Caco-2 (cell line): ENCODE measurements at regions not wholly inside any gene's neighbourhood (a gene's known extent, or its start where the extent isn't known, plus 50 kb on each side); places are given as distances from the start of the nearest gene placed in this dataset.

Experiments
- BruUV-seq: library from RNA; stranded (reverse); fragments of 400-500 nt; replicated peaks from 2 replicates; lab custom pipeline; 2021; lab: Mats Ljungman, UMichigan
- CTCF ChIA-PET: fragments of 300-600 bp; sonication (Branson Sonifier 250); formaldehyde crosslinking; loops from one replicate; lab custom pipeline; 2022; ENCODE audit warnings: antibody characterized with exemption; lab: Charles Lee
- POLR2A ChIA-PET: fragments of 300-600 bp; sonication (Branson Sonifier 250); formaldehyde crosslinking; loops from one replicate; lab custom pipeline; 2022; ENCODE audit warnings: antibody characterized with exemption; lab: Charles Lee
- DNase-seq, 2 experiments: peaks; one replicate each; pipeline versions ENCODE4 v3.0.0 to v3.0.0-alpha.2; 2020 to 2022
- H3K27me3 ChIP-seq: replicated peaks from 2 replicates; pipeline ENCODE4 v1.6.0; 2011; ENCODE audit warnings: low read length; ENCODE audit not compliant: control insufficient read depth, insufficient read depth
- H3K36me3 ChIP-seq: 2 replicates; pipeline ENCODE4 v1.5.1; 2011; ENCODE audit warnings: low read length; ENCODE audit not compliant: control insufficient read depth, insufficient read depth
- H3K4me1 ChIP-seq: fragments of 250-450 bp; sonication (Bioruptor Pico); 2 replicates; pipeline ENCODE4 v1.5.1; 2020; ENCODE audit warnings: mild to moderate bottlenecking
- H3K4me3 ChIP-seq: 2 replicates; pipeline ENCODE4 v1.5.1; 2011; ENCODE audit warnings: low read depth, mild to moderate bottlenecking, control low read depth, low read length
- H3K9me3 ChIP-seq: fragments of 250-450 bp; sonication (Bioruptor Pico); 2 replicates; pipeline ENCODE4 v1.5.1; 2020; ENCODE audit warnings: mild to moderate bottlenecking, moderate library complexity
- H3K27ac Mint-ChIP-seq: one replicate; pipeline ENCODE4 v1.8.0; 2022; ENCODE audit warnings: mixed read lengths; ENCODE audit not compliant: unreplicated experiment
- H3K27me3 Mint-ChIP-seq: one replicate; pipeline ENCODE4 v1.8.0; 2022; ENCODE audit warnings: mixed read lengths; ENCODE audit not compliant: insufficient read depth, unreplicated experiment
- H3K36me3 Mint-ChIP-seq: one replicate; pipeline ENCODE4 v1.8.0; 2022; ENCODE audit warnings: mild to moderate bottlenecking, mixed read lengths; ENCODE audit not compliant: insufficient read depth, unreplicated experiment
- H3K4me1 Mint-ChIP-seq: one replicate; pipeline ENCODE4 v1.8.0; 2022; ENCODE audit warnings: low read depth, mixed read lengths; ENCODE audit not compliant: unreplicated experiment
- H3K4me3 Mint-ChIP-seq: one replicate; pipeline ENCODE4 v1.8.0; 2022; ENCODE audit warnings: mild to moderate bottlenecking, moderate library complexity, mixed read lengths; ENCODE audit not compliant: unreplicated experiment
- H3K9me3 Mint-ChIP-seq: one replicate; pipeline ENCODE4 v1.8.0; 2022; ENCODE audit warnings: mixed read lengths; ENCODE audit not compliant: unreplicated experiment
- intact Hi-C: fragments of 100-400 bp; cut with micrococcal nuclease; formaldehyde crosslinking; loops from one replicate; pipeline ENCODE4 v1.10.0; 2022; ENCODE audit not compliant: unreplicated experiment
- TF ChIP-seq, protein P1 (sequence below), 2 experiments: fragments of 200-600 bp in 1 of 2; IDR thresholded peaks; 1 replicate in 1 of 2; 2 replicates in 1 of 2; pipeline versions ENCODE4 v1.5.1 to v1.8.0; 2011 to 2022; ENCODE audit warnings: antibody characterized with exemption in 1 of 2, control low read depth in 1 of 2, inconsistent platforms in 1 of 2, low read depth in 1 of 2, low read length in 1 of 2, mild to moderate bottlenecking in 1 of 2, moderate library complexity in 1 of 2; ENCODE audit not compliant: insufficient read depth in 1 of 2, severe bottlenecking in 1 of 2, unreplicated experiment in 1 of 2

DNA sequence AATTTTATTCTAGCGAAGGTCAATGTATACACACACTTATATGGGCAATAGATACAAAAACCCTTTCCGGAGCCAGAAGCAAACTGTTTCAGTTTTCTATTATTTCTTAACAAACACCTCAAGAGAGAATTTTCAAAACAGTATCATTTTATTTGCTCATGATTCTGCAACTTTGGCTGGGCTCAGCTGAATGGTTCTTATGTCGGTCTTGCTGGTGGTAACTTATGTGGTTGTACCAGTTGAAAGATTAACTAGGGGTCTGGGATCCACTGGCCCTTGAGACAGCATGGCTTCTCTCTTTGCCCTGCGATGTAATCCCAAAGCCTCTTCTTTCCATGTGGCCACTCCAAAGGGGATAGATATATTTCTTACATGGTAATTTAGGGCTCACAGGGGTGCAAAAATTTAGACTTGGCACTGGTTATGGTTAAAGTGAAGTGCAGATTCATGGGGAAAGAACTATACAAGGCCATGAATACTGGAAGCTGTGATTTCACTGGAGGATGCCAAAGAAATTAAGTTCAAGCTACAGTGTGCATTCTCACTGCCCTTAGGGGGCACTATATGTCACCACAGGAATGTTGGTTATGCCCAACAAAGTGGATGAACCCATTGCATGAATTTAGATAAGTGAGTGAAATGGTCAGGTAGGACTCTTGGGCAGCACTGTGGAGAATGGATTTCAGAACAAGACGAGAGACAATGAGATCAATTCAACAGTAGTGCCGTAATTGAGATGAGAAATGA is 94.3 kb upstream of the NAV3 start:
- TF ChIP-seq, protein P1, sequence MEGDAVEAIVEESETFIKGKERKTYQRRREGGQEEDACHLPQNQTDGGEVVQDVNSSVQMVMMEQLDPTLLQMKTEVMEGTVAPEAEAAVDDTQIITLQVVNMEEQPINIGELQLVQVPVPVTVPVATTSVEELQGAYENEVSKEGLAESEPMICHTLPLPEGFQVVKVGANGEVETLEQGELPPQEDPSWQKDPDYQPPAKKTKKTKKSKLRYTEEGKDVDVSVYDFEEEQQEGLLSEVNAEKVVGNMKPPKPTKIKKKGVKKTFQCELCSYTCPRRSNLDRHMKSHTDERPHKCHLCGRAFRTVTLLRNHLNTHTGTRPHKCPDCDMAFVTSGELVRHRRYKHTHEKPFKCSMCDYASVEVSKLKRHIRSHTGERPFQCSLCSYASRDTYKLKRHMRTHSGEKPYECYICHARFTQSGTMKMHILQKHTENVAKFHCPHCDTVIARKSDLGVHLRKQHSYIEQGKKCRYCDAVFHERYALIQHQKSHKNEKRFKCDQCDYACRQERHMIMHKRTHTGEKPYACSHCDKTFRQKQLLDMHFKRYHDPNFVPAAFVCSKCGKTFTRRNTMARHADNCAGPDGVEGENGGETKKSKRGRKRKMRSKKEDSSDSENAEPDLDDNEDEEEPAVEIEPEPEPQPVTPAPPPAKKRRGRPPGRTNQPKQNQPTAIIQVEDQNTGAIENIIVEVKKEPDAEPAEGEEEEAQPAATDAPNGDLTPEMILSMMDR (IDR thresholded peaks at IDR 0.05; ENCODE audit: insufficient read depth in 1 of 2, low read depth in 1 of 2, low read length in 1 of 2, severe bottlenecking in 1 of 2, unreplicated experiment in 1 of 2), result no peak
- H3K4me3 ChIP-seq, result no peak overlapping the region
- H3K27me3 ChIP-seq, result no peaks in the 10 kb centered on the region
- POLR2A ChIA-PET, result no interaction called here
- H3K4me3 Mint-ChIP-seq, result no peak overlapping the region
- CTCF ChIA-PET, result no interaction called here
- H3K36me3 ChIP-seq, result no peaks in the 10 kb centered on the region
- no peaks in the 10 kb centered on the region for H3K27me3 Mint-ChIP-seq
- no peaks in the 10 kb centered on the region for H3K9me3 ChIP-seq
- H3K4me1 Mint-ChIP-seq, result no peaks in the 10 kb centered on the region
- no TSS peak for BruUV-seq
- H3K9me3 Mint-ChIP-seq, result no peaks in the 10 kb centered on the region
- H3K27ac Mint-ChIP-seq, result no peak overlapping the region
- intact Hi-C loops, result no loop called here
- no peaks in the 10 kb centered on the region for H3K36me3 Mint-ChIP-seq
- no peaks in the 10 kb centered on the region for H3K4me1 ChIP-seq
- no peak for DNase-seq

GRCh38 chr12:77734214-77734883 is 96.3 kb upstream of the NAV3 start:
- no TSS peak for BruUV-seq
- Mint-ChIP-seq H3K4me3 (no peak overlapping the region), H3K36me3 (no peaks in the 10 kb centered on the region), H3K27ac (no peak overlapping the region), H3K9me3 (no peaks in the 10 kb centered on the region), H3K27me3 (no peaks in the 10 kb centered on the region), H3K4me1 (no peaks in the 10 kb centered on the region)
- no peaks in the 10 kb centered on the region for H3K36me3 ChIP-seq
- no peaks in the 10 kb centered on the region for H3K4me1 ChIP-seq
- no peak overlapping the region for H3K4me3 ChIP-seq
- CTCF ChIA-PET, result interaction anchor here (0.6 kb wide), 1 partner anchor 196 kb away, joined by 5 read pairs; no protein-coding TSS in a partner anchor
- no peaks in the 10 kb centered on the region for H3K9me3 ChIP-seq
- TF ChIP-seq, protein P1 (IDR thresholded peaks at IDR 0.05; ENCODE audit: insufficient read depth in 1 of 2, low read depth in 1 of 2, low read length in 1 of 2, severe bottlenecking in 1 of 2, unreplicated experiment in 1 of 2), result no peak
- intact Hi-C loops, result no loop called here
- POLR2A ChIA-PET, result no interaction called here
- no peak for DNase-seq
- no peaks in the 10 kb centered on the region for H3K27me3 ChIP-seq

- no peaks in the 10 kb centered on the region for H3K36me3 Mint-ChIP-seq
- no peaks in the 10 kb centered on the region for H3K4me1 ChIP-seq
- no peak for DNase-seq
- BruUV-seq, result no TSS peak
- H3K27me3 ChIP-seq, result no peaks in the 10 kb centered on the region
- no peak overlapping the region for H3K27ac Mint-ChIP-seq
- intact Hi-C loops, result no loop called here
- TF ChIP-seq, protein P1 (IDR thresholded peaks at IDR 0.05; ENCODE audit: insufficient read depth in 1 of 2, low read depth in 1 of 2, low read length in 1 of 2, severe bottlenecking in 1 of 2, unreplicated experiment in 1 of 2), result no peak
- H3K27me3 Mint-ChIP-seq, result peaks cover 7% of the 10 kb centered on the region
- H3K9me3 ChIP-seq, result no peaks in the 10 kb centered on the region
- H3K36me3 ChIP-seq, result no peaks in the 10 kb centered on the region
- CTCF ChIA-PET, result no interaction called here
- no peak overlapping the region for H3K4me3 Mint-ChIP-seq
- no peaks in the 10 kb centered on the region for H3K4me1 Mint-ChIP-seq
- no peaks in the 10 kb centered on the region for H3K9me3 Mint-ChIP-seq
- no peak overlapping the region for H3K4me3 ChIP-seq
- POLR2A ChIA-PET, result no interaction called here
Measured at GRCh38 chr12:77728018-77728417, 102.7 kb upstream of the NAV3 start.
